Erythroblast (primary cell): ENCODE measurements at regions not wholly inside any gene's neighbourhood (a gene's known extent, or its start where the extent isn't known, plus 50 kb on each side); places are given as distances from the start of the nearest gene placed in this dataset.

Experiments
- GATA1 ChIP-seq: IDR thresholded peaks from 2 replicates; pipeline ENCODE4 v1.6.1; 2011; ENCODE audit warnings: low read depth, mild to moderate bottlenecking, control low read depth, low read length, moderate library complexity
- POLR2A ChIP-seq: IDR thresholded peaks from 2 replicates; pipeline ENCODE4 v1.6.1; 2011; ENCODE audit warnings: mild to moderate bottlenecking, low read length

GRCh38 chr7:50856231-50856630 lies 73.5 kb upstream of the GRB10 start:
- no peak for TF ChIP-seq POLR2A
- no peak for TF ChIP-seq GATA1
